Panc1 (cell line): ENCODE measurements at regions not wholly inside any gene's neighbourhood (a gene's known extent, or its start where the extent isn't known, plus 50 kb on each side); places are given as distances from the start of the nearest gene placed in this dataset.

Experiments used
- CTCF ChIP-seq: fragments of 450-650 bp; IDR thresholded peaks from 2 replicates; pipeline ENCODE4 v1.5.1; 2017; ENCODE audit warnings: mild to moderate bottlenecking
- POLR2AphosphoS5 ChIP-seq: IDR thresholded peaks from 2 replicates; pipeline ENCODE4 v1.6.1; 2012; ENCODE audit warnings: mild to moderate bottlenecking, low read depth, low read length, moderate library complexity
- SIN3A ChIP-seq: IDR thresholded peaks from 2 replicates; pipeline ENCODE4 v1.6.1; 2012; ENCODE audit warnings: low read depth, mild to moderate bottlenecking, low read length, moderate library complexity, borderline replicate concordance; ENCODE audit not compliant: insufficient read depth
- TCF7L2 ChIP-seq: IDR thresholded peaks from 2 replicates; pipeline ENCODE4 v1.6.1; 2011; ENCODE audit warnings: mild to moderate bottlenecking, low read depth, low read length, inconsistent platforms
- TF ChIP-seq, protein P1 (sequence below), 2 experiments: IDR thresholded peaks; 2 replicates each; pipeline ENCODE4 v1.6.1; 2011 to 2012; ENCODE audit warnings: low read depth in 2 of 2, control low read depth in 1 of 2, low read length in 1 of 2, mild to moderate bottlenecking in 1 of 2, moderate library complexity in 1 of 2; ENCODE audit not compliant: insufficient read depth in 1 of 2

DNA sequence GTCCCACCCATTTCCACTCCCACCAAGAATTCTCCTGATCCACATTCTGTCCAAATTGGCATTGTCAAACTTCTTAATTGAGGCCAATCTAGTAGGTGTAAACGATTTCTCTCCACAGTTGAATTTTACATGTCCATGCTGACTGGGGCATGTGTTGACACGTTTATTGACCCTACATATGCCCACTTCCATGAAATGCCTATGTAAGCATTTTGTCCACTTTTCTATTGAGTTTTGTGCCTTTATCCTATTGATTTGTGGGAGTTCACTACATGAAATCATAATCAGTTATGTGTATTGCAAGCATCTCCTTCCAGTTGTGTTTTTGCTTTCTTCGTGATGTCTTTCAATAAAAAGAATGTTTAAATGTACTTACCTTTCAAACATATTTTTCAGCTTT is 141.7 kb upstream of the NSMCE3 start:
- TF ChIP-seq CTCF = no peak
- TF ChIP-seq, protein P1, sequence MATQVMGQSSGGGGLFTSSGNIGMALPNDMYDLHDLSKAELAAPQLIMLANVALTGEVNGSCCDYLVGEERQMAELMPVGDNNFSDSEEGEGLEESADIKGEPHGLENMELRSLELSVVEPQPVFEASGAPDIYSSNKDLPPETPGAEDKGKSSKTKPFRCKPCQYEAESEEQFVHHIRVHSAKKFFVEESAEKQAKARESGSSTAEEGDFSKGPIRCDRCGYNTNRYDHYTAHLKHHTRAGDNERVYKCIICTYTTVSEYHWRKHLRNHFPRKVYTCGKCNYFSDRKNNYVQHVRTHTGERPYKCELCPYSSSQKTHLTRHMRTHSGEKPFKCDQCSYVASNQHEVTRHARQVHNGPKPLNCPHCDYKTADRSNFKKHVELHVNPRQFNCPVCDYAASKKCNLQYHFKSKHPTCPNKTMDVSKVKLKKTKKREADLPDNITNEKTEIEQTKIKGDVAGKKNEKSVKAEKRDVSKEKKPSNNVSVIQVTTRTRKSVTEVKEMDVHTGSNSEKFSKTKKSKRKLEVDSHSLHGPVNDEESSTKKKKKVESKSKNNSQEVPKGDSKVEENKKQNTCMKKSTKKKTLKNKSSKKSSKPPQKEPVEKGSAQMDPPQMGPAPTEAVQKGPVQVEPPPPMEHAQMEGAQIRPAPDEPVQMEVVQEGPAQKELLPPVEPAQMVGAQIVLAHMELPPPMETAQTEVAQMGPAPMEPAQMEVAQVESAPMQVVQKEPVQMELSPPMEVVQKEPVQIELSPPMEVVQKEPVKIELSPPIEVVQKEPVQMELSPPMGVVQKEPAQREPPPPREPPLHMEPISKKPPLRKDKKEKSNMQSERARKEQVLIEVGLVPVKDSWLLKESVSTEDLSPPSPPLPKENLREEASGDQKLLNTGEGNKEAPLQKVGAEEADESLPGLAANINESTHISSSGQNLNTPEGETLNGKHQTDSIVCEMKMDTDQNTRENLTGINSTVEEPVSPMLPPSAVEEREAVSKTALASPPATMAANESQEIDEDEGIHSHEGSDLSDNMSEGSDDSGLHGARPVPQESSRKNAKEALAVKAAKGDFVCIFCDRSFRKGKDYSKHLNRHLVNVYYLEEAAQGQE (IDR thresholded peaks at IDR 0.05; ENCODE audit: insufficient read depth in 1 of 2, low read depth in 2 of 2, low read length in 1 of 2) = no peak
- no peak for TF ChIP-seq POLR2AphosphoS5
- TF ChIP-seq SIN3A = no peak
- TF ChIP-seq TCF7L2 = no peak
